MM.1S (cell line): ENCODE measurements at regions not wholly inside any gene's neighbourhood (a gene's known extent, or its start where the extent isn't known, plus 50 kb on each side); places are given as distances from the start of the nearest gene placed in this dataset.

ENCODE experiments used
- DNase-seq: peaks from one replicate; pipeline ENCODE4 v3.0.0-alpha.2; 2015
- H2AFZ ChIP-seq: fragments of 300-600 bp; sonication (generic); 2 replicates; pipeline ENCODE4 v1.6.0; 2016; ENCODE audit warnings: antibody characterized with exemption, low read length
- H3F3A ChIP-seq: fragments of 300-600 bp; sonication (generic); 2 replicates; pipeline ENCODE4 v1.6.1; 2016; ENCODE audit warnings: mild to moderate bottlenecking, antibody characterized with exemption, low read length, moderate library complexity, mixed read lengths; ENCODE audit not compliant: insufficient read depth
- H3K27ac ChIP-seq: fragments of 300-600 bp; sonication (generic); 2 replicates; pipeline ENCODE4 v1.5.1; 2016; ENCODE audit warnings: mild to moderate bottlenecking, low read length
- H3K27me3 ChIP-seq: fragments of 300-600 bp; sonication (generic); replicated peaks from 2 replicates; pipeline ENCODE4 v1.6.0; 2016; ENCODE audit warnings: low read length; ENCODE audit not compliant: insufficient read depth
- H3K36me3 ChIP-seq: fragments of 300-600 bp; sonication (generic); replicated peaks from 2 replicates; pipeline ENCODE4 v1.6.1; 2016; ENCODE audit warnings: mild to moderate bottlenecking, low read length, mixed read lengths; ENCODE audit not compliant: insufficient read depth
- H3K4me1 ChIP-seq: fragments of 300-600 bp; sonication (generic); 2 replicates; pipeline ENCODE4 v1.6.1; 2016; ENCODE audit warnings: low read length, mixed read lengths
- H3K4me2 ChIP-seq: fragments of 300-600 bp; sonication (generic); 2 replicates; pipeline ENCODE4 v1.6.0; 2016; ENCODE audit warnings: low read depth, low read length
- H3K4me3 ChIP-seq: fragments of 300-600 bp; sonication (generic); 2 replicates; pipeline ENCODE4 v1.5.1; 2016; ENCODE audit warnings: low read length, mixed read lengths
- H3K79me2 ChIP-seq: fragments of 300-600 bp; sonication (generic); 2 replicates; pipeline ENCODE4 v1.6.1; 2016; ENCODE audit warnings: mixed run types, low read length, mixed read lengths
- H3K9ac ChIP-seq: fragments of 300-600 bp; sonication (generic); 2 replicates; pipeline ENCODE4 v1.6.1; 2016; ENCODE audit warnings: low read length, mixed read lengths
- H3K9me2 ChIP-seq: fragments of 300-600 bp; sonication (generic); replicated peaks from 2 replicates; pipeline ENCODE4 v1.6.1; 2016; ENCODE audit warnings: mild to moderate bottlenecking, low read length, mixed read lengths; ENCODE audit not compliant: insufficient read depth
- H3K9me3 ChIP-seq: fragments of 300-600 bp; sonication (generic); replicated peaks from 2 replicates; pipeline ENCODE4 v1.6.1; 2016; ENCODE audit warnings: mild to moderate bottlenecking, low read length, mixed read lengths; ENCODE audit not compliant: insufficient read depth
- H4K20me1 ChIP-seq: fragments of 300-600 bp; sonication (generic); 2 replicates; pipeline ENCODE4 v1.6.1; 2016; ENCODE audit warnings: mild to moderate bottlenecking, low read length, moderate library complexity, mixed read lengths; ENCODE audit not compliant: insufficient read depth
- CTCF ChIP-seq: fragments of 300-600 bp; sonication (generic); IDR thresholded peaks from 2 replicates; pipeline ENCODE4 v1.5.1; 2016; ENCODE audit warnings: antibody characterized with exemption, low read length, mixed read lengths
- EZH2 ChIP-seq: fragments of 300-600 bp; sonication (generic); optimal IDR thresholded peaks from 2 replicates; pipeline ENCODE3; 2017; ENCODE audit warnings: low read depth, mild to moderate bottlenecking, antibody characterized with exemption, low read length, mixed read lengths
- EZH2phosphoT487 ChIP-seq: fragments of 300-600 bp; sonication (generic); IDR thresholded peaks from 2 replicates; pipeline ENCODE4 v1.6.1; 2018; ENCODE audit warnings: antibody characterized with exemption, low read length

DNA sequence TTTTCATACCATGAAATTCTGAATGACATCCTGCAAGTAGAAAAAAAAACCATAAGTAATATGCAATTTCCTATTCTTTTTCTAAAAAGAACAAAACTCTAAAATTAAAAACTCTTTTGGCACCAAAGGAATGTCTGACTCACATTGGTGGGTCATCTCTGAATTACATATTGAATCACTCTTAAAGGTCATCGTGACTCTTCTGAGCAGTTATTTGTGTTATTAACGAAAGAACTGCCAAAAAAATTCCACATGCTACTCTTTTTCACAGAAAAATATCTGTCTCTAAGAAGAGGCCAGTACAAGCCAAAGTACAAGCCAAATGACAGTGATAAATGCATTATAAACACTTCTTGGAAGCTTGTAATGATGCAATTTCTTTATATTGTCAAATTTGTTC, 282.2 kb downstream of the GUCY2F start:
- no peak overlapping the region for H3K9ac ChIP-seq
- H2AFZ ChIP-seq = no peak overlapping the region
- no peaks in the 10 kb centered on the region for H3F3A ChIP-seq
- H4K20me1 ChIP-seq = no peaks in the 10 kb centered on the region
- no peak for DNase-seq
- H3K4me1 ChIP-seq = no peaks in the 10 kb centered on the region
- H3K9me2 ChIP-seq = no peaks in the 10 kb centered on the region
- no peak overlapping the region for H3K4me2 ChIP-seq
- no peaks in the 10 kb centered on the region for H3K9me3 ChIP-seq
- no peak overlapping the region for H3K4me3 ChIP-seq
- no peaks in the 10 kb centered on the region for H3K36me3 ChIP-seq
- no peak for TF ChIP-seq CTCF
- no peak for TF ChIP-seq EZH2
- H3K27ac ChIP-seq = no peak overlapping the region
- H3K27me3 ChIP-seq = no peaks in the 10 kb centered on the region
- no peaks in the 10 kb centered on the region for H3K79me2 ChIP-seq

DNA sequence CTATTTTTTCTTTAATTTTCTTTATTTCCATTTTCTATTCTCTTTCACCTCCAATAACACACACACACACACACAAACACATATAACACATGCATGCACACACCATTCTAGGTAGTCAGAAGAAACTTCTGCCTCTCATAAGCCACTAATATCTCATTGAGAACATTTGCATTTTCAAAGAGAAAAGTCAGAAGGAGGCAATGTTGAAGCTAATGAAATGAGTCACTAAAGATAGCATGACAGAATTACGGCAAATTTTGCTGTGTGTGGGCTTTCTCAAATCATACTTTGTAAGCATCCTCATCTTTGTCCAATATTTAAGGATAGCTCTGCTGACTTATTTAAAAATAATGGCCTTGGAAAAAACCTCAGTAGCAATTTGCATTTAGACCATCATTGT, 291.3 kb downstream of the GUCY2F start:
- no peaks in the 10 kb centered on the region for H3F3A ChIP-seq
- no peaks in the 10 kb centered on the region for H3K79me2 ChIP-seq
- H3K4me1 ChIP-seq = no peaks in the 10 kb centered on the region
- H3K27ac ChIP-seq = no peak overlapping the region
- no peak overlapping the region for H3K9ac ChIP-seq
- H2AFZ ChIP-seq = no peak overlapping the region
- H3K4me3 ChIP-seq = no peak overlapping the region
- no peaks in the 10 kb centered on the region for H3K9me2 ChIP-seq
- no peak overlapping the region for H3K4me2 ChIP-seq
- H3K9me3 ChIP-seq = no peaks in the 10 kb centered on the region
- no peak for DNase-seq
- no peak for TF ChIP-seq CTCF
- TF ChIP-seq EZH2phosphoT487 = no peak
- no peak for TF ChIP-seq EZH2
- H3K36me3 ChIP-seq = no peaks in the 10 kb centered on the region
- H4K20me1 ChIP-seq = no peaks in the 10 kb centered on the region
- H3K27me3 ChIP-seq = no peaks in the 10 kb centered on the region

DNA sequence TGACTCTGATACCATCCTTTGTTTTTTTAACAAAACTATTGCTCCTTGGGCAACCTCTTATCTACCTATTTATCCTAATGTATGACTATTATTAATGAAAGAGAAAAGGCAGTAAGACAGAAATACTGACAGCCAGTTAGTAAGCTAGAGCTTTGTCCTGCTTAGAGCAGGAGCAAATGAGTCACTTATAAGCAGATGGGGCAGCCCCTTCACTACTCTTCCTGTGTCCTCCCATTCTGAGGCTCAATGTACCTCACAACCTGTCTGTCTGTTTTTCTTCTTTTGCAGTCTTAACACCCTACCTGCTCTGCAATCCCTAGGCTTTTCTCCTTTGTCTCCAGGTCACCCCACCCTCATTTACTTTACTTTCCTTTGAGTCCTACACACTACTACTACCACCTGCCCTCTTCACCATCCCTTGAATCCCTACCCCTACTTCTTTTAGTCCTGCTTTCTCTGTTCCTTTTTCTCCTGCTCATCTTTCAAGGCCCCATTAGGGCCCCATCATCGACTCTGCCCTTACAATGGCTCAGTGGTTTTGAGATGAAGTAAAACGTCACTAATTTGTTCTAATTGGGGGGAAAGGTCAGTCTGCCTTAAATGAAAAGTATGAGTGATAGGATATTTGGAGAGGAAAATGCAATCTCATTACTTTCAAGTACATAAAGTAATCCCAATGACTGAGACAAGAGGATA, 294.3 kb downstream of the GUCY2F start:
- Histone ChIP-seq H3K9me3 (no peaks in the 10 kb centered on the region), H3K27me3 (no peaks in the 10 kb centered on the region), H3K79me2 (no peaks in the 10 kb centered on the region), H3K4me3 (no peak overlapping the region), H3K4me1 (no peaks in the 10 kb centered on the region), H4K20me1 (no peaks in the 10 kb centered on the region), H3F3A (no peaks in the 10 kb centered on the region), H3K9ac (no peak overlapping the region), H3K4me2 (no peak overlapping the region), H2AFZ (no peak overlapping the region), H3K27ac (no peak overlapping the region), H3K36me3 (no peaks in the 10 kb centered on the region), H3K9me2 (no peaks in the 10 kb centered on the region)
- DNase-seq = no peak
- no peak for TF ChIP-seq EZH2
- no peak for TF ChIP-seq EZH2phosphoT487
- TF ChIP-seq CTCF = no peak
